Astrocyte (in vitro differentiated cells and primary cell): ENCODE measurements at regions not wholly inside any gene's neighbourhood (a gene's known extent, or its start where the extent isn't known, plus 50 kb on each side); places are given as distances from the start of the nearest gene placed in this dataset.

ENCODE experiments used
- DNase-seq: peaks from one replicate; pipeline ENCODE4 v3.0.0-alpha.2; 2010; ENCODE audit warnings: low read depth
- FAIRE-seq: peaks from 2 replicates; lab custom pipeline; 2011; peaks lifted over from hg19 to GRCh38; lab: Jason Lieb, UNC
- H2AFZ ChIP-seq: 2 replicates; pipeline ENCODE4 v1.6.0; 2012; ENCODE audit warnings: low read depth, low read length, inconsistent platforms
- H3K27ac ChIP-seq: 2 replicates; pipeline ENCODE4 v1.5.1; 2011; ENCODE audit warnings: low read depth, low read length, inconsistent platforms
- H3K27me3 ChIP-seq: 2 replicates; pipeline ENCODE4 v1.6.0; 2011; ENCODE audit warnings: low read length, inconsistent platforms; ENCODE audit not compliant: insufficient read depth
- H3K36me3 ChIP-seq: 2 replicates; pipeline ENCODE4 v1.5.1; 2011; ENCODE audit warnings: low read length, inconsistent platforms; ENCODE audit not compliant: insufficient read depth
- H3K4me1 ChIP-seq: 2 replicates; pipeline ENCODE4 v1.5.1; 2011; ENCODE audit warnings: low read length, inconsistent platforms; ENCODE audit not compliant: insufficient read depth
- H3K4me2 ChIP-seq: 2 replicates; pipeline ENCODE4 v1.6.0; 2012; ENCODE audit warnings: low read length, inconsistent platforms
- H3K4me3 ChIP-seq: 2 replicates; pipeline ENCODE4 v1.5.1; 2011; ENCODE audit warnings: low read depth, mild to moderate bottlenecking, low read length, inconsistent platforms; ENCODE audit not compliant: insufficient read depth
- H3K79me2 ChIP-seq: 2 replicates; pipeline ENCODE4 v1.6.0; 2012; ENCODE audit warnings: mild to moderate bottlenecking, low read length, inconsistent platforms; ENCODE audit not compliant: insufficient read depth
- H3K9ac ChIP-seq: 2 replicates; pipeline ENCODE4 v1.6.0; 2012; ENCODE audit warnings: mild to moderate bottlenecking, low read length, inconsistent platforms
- H3K9me3 ChIP-seq: 2 replicates; pipeline ENCODE4 v1.5.1; 2012; ENCODE audit warnings: low read depth, mild to moderate bottlenecking, low read length, inconsistent platforms; ENCODE audit not compliant: insufficient read depth
- H4K20me1 ChIP-seq: 2 replicates; pipeline ENCODE4 v1.6.0; 2012; ENCODE audit warnings: low read length, inconsistent platforms; ENCODE audit not compliant: insufficient read depth
- H3K27ac Mint-ChIP-seq: one replicate; pipeline ENCODE4 v1.8.0; 2021; ENCODE audit warnings: mild to moderate bottlenecking, mixed read lengths; ENCODE audit not compliant: unreplicated experiment
- H3K27me3 Mint-ChIP-seq: one replicate; pipeline ENCODE4 v1.8.0; 2021; ENCODE audit warnings: low read depth, mixed read lengths; ENCODE audit not compliant: unreplicated experiment
- H3K36me3 Mint-ChIP-seq: one replicate; pipeline ENCODE4 v1.8.0; 2021; ENCODE audit warnings: low read depth, mixed read lengths; ENCODE audit not compliant: unreplicated experiment
- H3K4me1 Mint-ChIP-seq: one replicate; pipeline ENCODE4 v1.8.0; 2021; ENCODE audit warnings: low read depth, mixed read lengths; ENCODE audit not compliant: unreplicated experiment
- H3K4me3 Mint-ChIP-seq: one replicate; pipeline ENCODE4 v1.8.0; 2021; ENCODE audit warnings: mild to moderate bottlenecking, moderate library complexity, mixed read lengths; ENCODE audit not compliant: unreplicated experiment
- H3K9me3 Mint-ChIP-seq: one replicate; pipeline ENCODE4 v1.8.0; 2021; ENCODE audit warnings: mild to moderate bottlenecking, mixed read lengths; ENCODE audit not compliant: unreplicated experiment
- EZH2 ChIP-seq: IDR thresholded peaks from 2 replicates; pipeline ENCODE4 v1.6.1; 2012; ENCODE audit warnings: mild to moderate bottlenecking, low read length, inconsistent platforms; ENCODE audit not compliant: insufficient read depth
- TF ChIP-seq, protein P1 (sequence below): IDR thresholded peaks from 2 replicates; pipeline ENCODE4 v1.5.1; 2011; ENCODE audit warnings: low read depth, mild to moderate bottlenecking, inconsistent platforms, low read length, moderate library complexity; ENCODE audit not compliant: insufficient read depth

DNA sequence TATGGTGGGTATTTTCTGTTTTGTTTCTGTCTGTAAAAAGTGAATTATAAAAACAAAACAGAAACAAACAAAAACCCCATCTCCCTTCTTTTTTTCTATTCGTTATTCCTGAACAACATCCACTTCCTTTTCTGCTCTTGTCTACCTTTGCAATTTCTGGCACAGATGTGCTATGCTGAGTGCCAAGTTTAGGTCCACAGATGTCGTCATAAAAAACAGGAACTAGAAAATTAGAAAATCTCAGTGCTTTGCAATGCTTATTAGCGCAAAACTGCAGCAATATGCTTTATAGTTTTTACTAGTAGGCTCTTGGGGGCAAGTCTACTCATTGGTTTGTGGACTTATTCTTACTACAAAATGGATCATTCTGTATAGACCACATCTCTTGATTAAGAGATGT is 94.2 kb upstream of the PRKCQ start:
- H2AFZ ChIP-seq: no peak overlapping the region
- H3K27me3 ChIP-seq: no peaks in the 10 kb centered on the region
- Mint-ChIP-seq H3K27ac (no peak overlapping the region), H3K36me3 (no peaks in the 10 kb centered on the region), H3K9me3 (no peaks in the 10 kb centered on the region), H3K4me3 (no peak overlapping the region), H3K27me3 (peaks cover 12% of the 10 kb centered on the region), H3K4me1 (no peaks in the 10 kb centered on the region)
- no peak for DNase-seq
- no peaks in the 10 kb centered on the region for H4K20me1 ChIP-seq
- no peaks in the 10 kb centered on the region for H3K36me3 ChIP-seq
- TF ChIP-seq EZH2: no peak
- TF ChIP-seq, protein P1, sequence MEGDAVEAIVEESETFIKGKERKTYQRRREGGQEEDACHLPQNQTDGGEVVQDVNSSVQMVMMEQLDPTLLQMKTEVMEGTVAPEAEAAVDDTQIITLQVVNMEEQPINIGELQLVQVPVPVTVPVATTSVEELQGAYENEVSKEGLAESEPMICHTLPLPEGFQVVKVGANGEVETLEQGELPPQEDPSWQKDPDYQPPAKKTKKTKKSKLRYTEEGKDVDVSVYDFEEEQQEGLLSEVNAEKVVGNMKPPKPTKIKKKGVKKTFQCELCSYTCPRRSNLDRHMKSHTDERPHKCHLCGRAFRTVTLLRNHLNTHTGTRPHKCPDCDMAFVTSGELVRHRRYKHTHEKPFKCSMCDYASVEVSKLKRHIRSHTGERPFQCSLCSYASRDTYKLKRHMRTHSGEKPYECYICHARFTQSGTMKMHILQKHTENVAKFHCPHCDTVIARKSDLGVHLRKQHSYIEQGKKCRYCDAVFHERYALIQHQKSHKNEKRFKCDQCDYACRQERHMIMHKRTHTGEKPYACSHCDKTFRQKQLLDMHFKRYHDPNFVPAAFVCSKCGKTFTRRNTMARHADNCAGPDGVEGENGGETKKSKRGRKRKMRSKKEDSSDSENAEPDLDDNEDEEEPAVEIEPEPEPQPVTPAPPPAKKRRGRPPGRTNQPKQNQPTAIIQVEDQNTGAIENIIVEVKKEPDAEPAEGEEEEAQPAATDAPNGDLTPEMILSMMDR: no peak
- no peaks in the 10 kb centered on the region for H3K79me2 ChIP-seq
- no peak overlapping the region for H3K9ac ChIP-seq
- no peak overlapping the region for H3K27ac ChIP-seq
- H3K4me2 ChIP-seq: no peak overlapping the region
- no peaks in the 10 kb centered on the region for H3K9me3 ChIP-seq
- H3K4me1 ChIP-seq: no peaks in the 10 kb centered on the region
- no peak overlapping the region for H3K4me3 ChIP-seq
- FAIRE-seq: no peak

DNA sequence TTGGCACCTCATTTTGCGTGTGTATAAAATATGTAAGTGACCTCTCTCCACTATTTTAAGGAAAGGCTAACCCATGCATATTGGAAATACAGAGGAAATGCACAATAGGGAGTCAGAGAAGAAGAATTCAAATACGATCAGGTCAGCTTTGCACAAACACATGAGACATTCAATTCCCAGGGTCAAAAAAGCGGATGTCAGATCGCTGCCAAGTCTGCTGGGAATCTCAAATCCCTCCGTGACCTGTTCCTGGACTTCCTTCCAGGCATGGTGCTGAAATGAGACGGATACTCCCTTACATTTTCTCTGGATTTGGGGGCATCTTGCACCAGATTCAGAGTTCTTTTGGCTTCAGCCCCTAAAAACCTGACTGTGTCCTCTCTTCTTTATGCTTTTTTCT is 91.9 kb upstream of the PRKCQ start:
- FAIRE-seq: no peak
- TF ChIP-seq, protein P1: no peak
- TF ChIP-seq EZH2: no peak

DNA sequence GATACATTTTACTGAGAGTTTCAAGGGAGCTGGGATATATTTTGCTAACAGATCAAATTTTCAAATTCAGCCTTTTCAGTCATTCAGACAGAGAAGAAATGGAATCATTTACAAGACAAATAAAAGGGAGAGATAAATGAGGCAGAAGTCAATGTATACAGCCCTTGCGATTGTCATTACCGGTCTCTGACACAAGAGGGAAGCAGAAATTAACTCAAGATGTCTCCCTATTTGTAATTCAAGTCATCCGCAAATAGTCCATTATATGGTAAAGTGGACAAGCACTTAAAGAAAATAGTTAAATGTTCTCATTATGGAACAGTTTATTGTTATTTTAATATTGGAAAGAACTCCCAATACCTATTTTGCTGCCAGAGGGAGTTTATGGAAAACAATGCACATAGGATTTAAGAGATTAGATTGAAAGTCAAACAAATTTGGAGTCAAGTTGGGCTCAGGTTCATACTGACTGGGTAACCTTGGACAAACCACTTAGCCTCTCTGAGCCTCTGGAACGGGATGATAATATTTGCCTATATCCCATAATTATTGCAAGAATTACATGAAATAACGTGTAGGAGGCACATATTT is 89.3 kb upstream of the PRKCQ start:
- H3K27ac ChIP-seq: no peak overlapping the region
- H3K9ac ChIP-seq: no peak overlapping the region
- H3K4me1 ChIP-seq: no peaks in the 10 kb centered on the region
- no peaks in the 10 kb centered on the region for H3K4me1 Mint-ChIP-seq
- no peak overlapping the region for H3K4me2 ChIP-seq
- no peak overlapping the region for H3K4me3 Mint-ChIP-seq
- H3K9me3 ChIP-seq: no peaks in the 10 kb centered on the region
- peaks cover 4% of the 10 kb centered on the region for H3K27me3 Mint-ChIP-seq
- H3K9me3 Mint-ChIP-seq: no peaks in the 10 kb centered on the region
- H4K20me1 ChIP-seq: no peaks in the 10 kb centered on the region
- DNase-seq (peak; percentile 33), FAIRE-seq (no peak)
- no peak overlapping the region for H3K4me3 ChIP-seq
- H3K36me3 ChIP-seq: no peaks in the 10 kb centered on the region
- peaks cover 6% of the 10 kb centered on the region for H3K27me3 ChIP-seq
- TF ChIP-seq EZH2: no peak
- TF ChIP-seq, protein P1: peak; percentile 65
- H3K79me2 ChIP-seq: no peaks in the 10 kb centered on the region
- H2AFZ ChIP-seq: no peak overlapping the region
- H3K27ac Mint-ChIP-seq: no peak overlapping the region
- H3K36me3 Mint-ChIP-seq: no peaks in the 10 kb centered on the region

More for the DNA sequence above, 91.9 kb upstream of the PRKCQ start:
- no peak overlapping the region for H3K4me3 Mint-ChIP-seq
- Histone ChIP-seq H3K79me2 (no peaks in the 10 kb centered on the region), H3K9me3 (no peaks in the 10 kb centered on the region), H3K9ac (no peak overlapping the region), H3K36me3 (no peaks in the 10 kb centered on the region), H3K27me3 (peaks cover 6% of the 10 kb centered on the region), H3K4me3 (no peak overlapping the region), H2AFZ (no peak overlapping the region), H3K27ac (no peak overlapping the region), H4K20me1 (no peaks in the 10 kb centered on the region), H3K4me1 (no peaks in the 10 kb centered on the region), H3K4me2 (no peak overlapping the region)
- H3K36me3 Mint-ChIP-seq: no peaks in the 10 kb centered on the region
- DNase-seq: no peak
- peaks cover 10% of the 10 kb centered on the region for H3K27me3 Mint-ChIP-seq
- H3K4me1 Mint-ChIP-seq: no peaks in the 10 kb centered on the region
- H3K9me3 Mint-ChIP-seq: no peaks in the 10 kb centered on the region
- no peak overlapping the region for H3K27ac Mint-ChIP-seq
